Tibial nerve (tissue), 4 donors: ENCODE measurements at regions not wholly inside any gene's neighbourhood (a gene's known extent, or its start where the extent isn't known, plus 50 kb on each side); places are given as distances from the start of the nearest gene placed in this dataset.

Source experiments
- DNase-seq, 2 donors: peaks; one replicate each; pipeline ENCODE4 v3.0.0-alpha.2; 2019; ENCODE audit warnings: low spot score in 2 of 2
- H3K27ac ChIP-seq, 4 donors: fragments of 200-600 bp; sonication (generic) in 3 of 4; one replicate each; pipeline ENCODE4 v1.5.1; 2017 to 2019; ENCODE audit warnings: mild to moderate bottlenecking in 1 of 4
- H3K27me3 ChIP-seq, 2 donors: fragments of 200-600 bp; sonication (generic) in 1 of 2; one replicate each; pipeline versions ENCODE4 v1.5.1 to v1.6.0; 2017 to 2019
- H3K36me3 ChIP-seq, 3 donors: fragments of 200-600 bp; sonication (generic); one replicate each; pipeline ENCODE4 v1.5.1; 2018 to 2019
- H3K4me1 ChIP-seq, 4 donors: fragments of 200-600 bp; sonication (generic) in 3 of 4; one replicate each; pipeline ENCODE4 v1.5.1; 2017 to 2019
- H3K4me3 ChIP-seq, 4 donors: fragments of 200-600 bp; sonication (generic) in 3 of 4; one replicate each; pipeline ENCODE4 v1.5.1; 2017 to 2019; ENCODE audit warnings: mild to moderate bottlenecking in 1 of 4, moderate library complexity in 1 of 4
- H3K9me3 ChIP-seq, 4 donors: fragments of 200-600 bp; sonication (generic) in 3 of 4; one replicate each; pipeline ENCODE4 v1.5.1; 2017 to 2019
- CTCF ChIP-seq, 5 experiments: fragments of 200-600 bp in 3 of 5; fragments of 450-650 bp in 2 of 5; sonication (generic) in 3 of 5; IDR thresholded peaks; one replicate each; pipeline ENCODE4 v1.5.1; 2016 to 2019; ENCODE audit warnings: antibody characterized with exemption in 5 of 5, mild to moderate bottlenecking in 3 of 5, moderate library complexity in 2 of 5
- EP300 ChIP-seq, 2 donors: sonication (generic); formaldehyde crosslinking; IDR thresholded peaks; one replicate each; pipeline ENCODE4 v1.6.1; 2017; ENCODE audit warnings: antibody characterized with exemption in 2 of 2, mild to moderate bottlenecking in 1 of 2
- POLR2A ChIP-seq, 2 donors: fragments of 450-650 bp; IDR thresholded peaks; one replicate each; pipeline ENCODE4 v1.6.1; 2017; ENCODE audit warnings: antibody characterized with exemption in 2 of 2, mild to moderate bottlenecking in 2 of 2, moderate library complexity in 2 of 2
- WGBS, 2 donors: methylation state at CpG; one replicate each; pipeline ENCODE4 v1.1.5; 2018; 5-methylcytosine and 5-hydroxymethylcytosine counted together

- no peak for TF ChIP-seq POLR2A (IDR thresholded peaks at IDR 0.05)
- no peak for TF ChIP-seq EP300 (IDR thresholded peaks at IDR 0.05)
- TF ChIP-seq CTCF (IDR thresholded peaks at IDR 0.05): no peak
- H3K4me3 ChIP-seq: no peak overlapping the region
- 37 to 56% methylated on average over 1 of the region's 1 CpG for WGBS, 2 donors
These were observed 1647.9 kb downstream of the PLA2G4A start for GRCh38 chr1:188476606-188477005.

GRCh38 chr1:188489336-188490112 is 1660.8 kb downstream of the PLA2G4A start:
- WGBS, 2 donors: 40 to 42% methylated on average over 5 of the region's 5 CpGs
- no peak for TF ChIP-seq POLR2A (IDR thresholded peaks at IDR 0.05)
- TF ChIP-seq CTCF (IDR thresholded peaks at IDR 0.05): no peak
- TF ChIP-seq EP300 (IDR thresholded peaks at IDR 0.05): no peak
- no peak for DNase-seq
- no peaks in the 10 kb centered on the region for H3K4me1 ChIP-seq
- no peaks in the 10 kb centered on the region for H3K36me3 ChIP-seq
- no peak overlapping the region for H3K27ac ChIP-seq
- no peak overlapping the region for H3K4me3 ChIP-seq
- no peaks in the 10 kb centered on the region for H3K9me3 ChIP-seq
- no peaks in the 10 kb centered on the region for H3K27me3 ChIP-seq

More at GRCh38 chr1:188476606-188477005, 1647.9 kb downstream of the PLA2G4A start:
- Histone ChIP-seq H3K4me1 (no peaks in the 10 kb centered on the region), H3K27ac (no peak overlapping the region), H3K9me3 (no peaks in the 10 kb centered on the region), H3K36me3 (no peaks in the 10 kb centered on the region), H3K27me3 (no peaks in the 10 kb centered on the region)
- DNase-seq: no peak

GRCh38 chr1:188496506-188496905 is 1667.8 kb downstream of the PLA2G4A start:
- DNase-seq: no peak
- WGBS, 2 donors: 85 to 95% methylated on average over 1 of the region's 1 CpG

GRCh38 chr1:188497020-188497419 is 1668.3 kb downstream of the PLA2G4A start:
- no peak for TF ChIP-seq POLR2A (IDR thresholded peaks at IDR 0.05)
- no peak for TF ChIP-seq EP300 (IDR thresholded peaks at IDR 0.05)
- TF ChIP-seq CTCF (IDR thresholded peaks at IDR 0.05): no peak

More at GRCh38 chr1:188496506-188496905, 1667.8 kb downstream of the PLA2G4A start:
- peaks cover 0 to 14% (median 0%) of the 10 kb centered on the region in 4 donors for H3K9me3 ChIP-seq
- no peak for TF ChIP-seq POLR2A (IDR thresholded peaks at IDR 0.05)
- no peak for TF ChIP-seq EP300 (IDR thresholded peaks at IDR 0.05)
- TF ChIP-seq CTCF (IDR thresholded peaks at IDR 0.05): no peak
- H3K4me3 ChIP-seq: no peak overlapping the region
- H3K27ac ChIP-seq: no peak overlapping the region
- H3K36me3 ChIP-seq: no peaks in the 10 kb centered on the region
- no peaks in the 10 kb centered on the region for H3K4me1 ChIP-seq
- no peaks in the 10 kb centered on the region for H3K27me3 ChIP-seq

GRCh38 chr1:188499690-188500089 is 1670.9 kb downstream of the PLA2G4A start:
- Histone ChIP-seq H3K36me3 (no peaks in the 10 kb centered on the region), H3K27ac (no peak overlapping the region), H3K4me3 (no peak overlapping the region), H3K9me3 (peaks cover 0 to 14% (median 0%) of the 10 kb centered on the region in 4 donors), H3K27me3 (no peaks in the 10 kb centered on the region), H3K4me1 (no peaks in the 10 kb centered on the region)
- DNase-seq: no peak
- 61 to 79% methylated on average over 1 of the region's 1 CpG for WGBS, 2 donors
- TF ChIP-seq POLR2A (IDR thresholded peaks at IDR 0.05): no peak
- no peak for TF ChIP-seq CTCF (IDR thresholded peaks at IDR 0.05)
- no peak for TF ChIP-seq EP300 (IDR thresholded peaks at IDR 0.05)

More at GRCh38 chr1:188497020-188497419, 1668.3 kb downstream of the PLA2G4A start:
- Histone ChIP-seq H3K36me3 (no peaks in the 10 kb centered on the region), H3K27me3 (no peaks in the 10 kb centered on the region), H3K4me3 (no peak overlapping the region), H3K27ac (no peak overlapping the region), H3K9me3 (peaks cover 0 to 14% (median 0%) of the 10 kb centered on the region in 4 donors), H3K4me1 (no peaks in the 10 kb centered on the region)
- 86 to 89% methylated on average over 1 of the region's 1 CpG for WGBS, 2 donors
- no peak for DNase-seq
